ENCODE measurements at regions not wholly inside any gene's neighbourhood (a gene's known extent, or its start where the extent isn't known, plus 50 kb on each side); places are given as distances from the start of the nearest gene placed in this dataset.

- in situ Hi-C loops (cut with HindIII; ENCODE audit: low sequenced_read_pairs), result no loop called here
- no peak overlapping the region for H3K4me3 ChIP-seq (ENCODE audit: low read depth, low read length)
Measured at GRCh38 chr20:57996936-57997890, 231.2 kb downstream of the ANKRD60 start.

GRCh38 chr20:57996465-57996864 is 232.0 kb downstream of the ANKRD60 start:
- no peak overlapping the region for H3K4me3 ChIP-seq (ENCODE audit: low read depth, low read length)
- in situ Hi-C loops (cut with HindIII; ENCODE audit: low sequenced_read_pairs), result no loop called here
- no peak for TF ChIP-seq CTCF (IDR thresholded peaks at IDR 0.05; ENCODE audit: low read depth, low read length)
- DNase-seq (ENCODE audit: low read depth, low spot score), result no peak

More at GRCh38 chr20:57996936-57997890, 231.2 kb downstream of the ANKRD60 start:
- TF ChIP-seq CTCF (IDR thresholded peaks at IDR 0.05; ENCODE audit: low read depth, low read length), result no peak
- DNase-seq (ENCODE audit: low read depth, low spot score), result peak; percentile 66

- in situ Hi-C loops (cut with HindIII; ENCODE audit: low sequenced_read_pairs), result no loop called here
- DNase-seq (ENCODE audit: low read depth, low spot score), result no peak
- no peak overlapping the region for H3K4me3 ChIP-seq (ENCODE audit: low read depth, low read length)
- no peak for TF ChIP-seq CTCF (IDR thresholded peaks at IDR 0.05; ENCODE audit: low read depth, low read length)
Measured at GRCh38 chr20:57995381-57995977, 233.0 kb downstream of the ANKRD60 start.

- H3K4me3 ChIP-seq (ENCODE audit: low read depth, low read length), result no peak overlapping the region
- TF ChIP-seq CTCF (IDR thresholded peaks at IDR 0.05; ENCODE audit: low read depth, low read length), result no peak
- DNase-seq (ENCODE audit: low read depth, low spot score), result peak; percentile 43
- in situ Hi-C loops (cut with HindIII; ENCODE audit: low sequenced_read_pairs), result no loop called here
Measured at GRCh38 chr20:57993716-57994431, 234.6 kb downstream of the ANKRD60 start.

- in situ Hi-C loops (cut with HindIII; ENCODE audit: low sequenced_read_pairs), result no loop called here
- peak; percentile 81 for DNase-seq (ENCODE audit: low read depth, low spot score)
- no peak for TF ChIP-seq CTCF (IDR thresholded peaks at IDR 0.05; ENCODE audit: low read depth, low read length)
- H3K4me3 ChIP-seq (ENCODE audit: low read depth, low read length), result no peak overlapping the region
Measured at GRCh38 chr20:57991211-57991881, 237.1 kb downstream of the ANKRD60 start.
